Esophagus squamous epithelium (tissue), 4 donors: ENCODE measurements at regions not wholly inside any gene's neighbourhood (a gene's known extent, or its start where the extent isn't known, plus 50 kb on each side); places are given as distances from the start of the nearest gene placed in this dataset.

Source experiments
- POLR2A ChIP-seq, 4 donors: fragments of 450-650 bp; IDR thresholded peaks; one replicate each; pipeline ENCODE4 v1.6.1; 2017; ENCODE audit warnings: antibody characterized with exemption in 4 of 4, mild to moderate bottlenecking in 4 of 4, moderate library complexity in 3 of 4
- TF ChIP-seq, protein P1 (sequence below), 6 experiments: fragments of 450-650 bp in 4 of 6; fragments of 200-600 bp in 2 of 6; sonication (generic) in 2 of 6; IDR thresholded peaks; one replicate each; pipeline ENCODE4 v1.5.1; 2016 to 2019; ENCODE audit warnings: antibody characterized with exemption in 6 of 6, mild to moderate bottlenecking in 4 of 6, moderate library complexity in 4 of 6

DNA sequence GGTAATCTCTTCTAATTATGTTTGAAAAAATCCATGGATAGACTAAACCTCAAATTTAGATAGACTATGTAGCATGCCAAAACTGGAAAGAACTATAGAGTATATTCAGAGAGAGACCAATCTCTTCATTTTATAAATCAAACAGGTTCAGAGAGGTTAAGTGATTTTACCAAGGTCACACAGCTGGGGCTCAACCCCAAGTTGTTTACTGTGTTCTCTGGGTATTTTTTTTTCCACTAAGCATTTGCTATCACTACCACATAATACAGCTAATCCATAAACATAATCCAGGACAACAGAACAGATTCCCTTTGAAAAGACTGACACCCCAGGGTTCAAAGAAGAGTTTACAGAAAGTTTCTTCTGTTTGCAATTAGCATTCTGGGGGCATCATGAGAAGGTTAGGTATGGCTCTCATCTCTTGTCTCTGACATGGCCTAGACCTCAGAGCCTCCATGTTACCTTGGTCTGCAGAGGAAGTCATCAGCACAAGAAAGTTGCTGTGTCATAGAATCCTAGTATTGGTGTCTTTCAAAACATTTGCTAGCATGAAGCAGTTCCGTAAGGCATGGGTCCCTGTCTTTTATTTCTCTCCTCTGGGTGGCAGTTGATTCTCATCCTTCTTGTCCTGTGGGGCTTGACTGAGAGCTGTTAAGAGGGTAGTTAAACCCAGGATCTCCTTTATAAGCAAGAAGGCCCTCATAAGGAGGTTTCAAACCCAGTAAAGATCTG, 94.5 kb upstream of the HSD17B12 start:
- TF ChIP-seq, protein P1, sequence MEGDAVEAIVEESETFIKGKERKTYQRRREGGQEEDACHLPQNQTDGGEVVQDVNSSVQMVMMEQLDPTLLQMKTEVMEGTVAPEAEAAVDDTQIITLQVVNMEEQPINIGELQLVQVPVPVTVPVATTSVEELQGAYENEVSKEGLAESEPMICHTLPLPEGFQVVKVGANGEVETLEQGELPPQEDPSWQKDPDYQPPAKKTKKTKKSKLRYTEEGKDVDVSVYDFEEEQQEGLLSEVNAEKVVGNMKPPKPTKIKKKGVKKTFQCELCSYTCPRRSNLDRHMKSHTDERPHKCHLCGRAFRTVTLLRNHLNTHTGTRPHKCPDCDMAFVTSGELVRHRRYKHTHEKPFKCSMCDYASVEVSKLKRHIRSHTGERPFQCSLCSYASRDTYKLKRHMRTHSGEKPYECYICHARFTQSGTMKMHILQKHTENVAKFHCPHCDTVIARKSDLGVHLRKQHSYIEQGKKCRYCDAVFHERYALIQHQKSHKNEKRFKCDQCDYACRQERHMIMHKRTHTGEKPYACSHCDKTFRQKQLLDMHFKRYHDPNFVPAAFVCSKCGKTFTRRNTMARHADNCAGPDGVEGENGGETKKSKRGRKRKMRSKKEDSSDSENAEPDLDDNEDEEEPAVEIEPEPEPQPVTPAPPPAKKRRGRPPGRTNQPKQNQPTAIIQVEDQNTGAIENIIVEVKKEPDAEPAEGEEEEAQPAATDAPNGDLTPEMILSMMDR (IDR thresholded peaks at IDR 0.05): no peak
- TF ChIP-seq POLR2A (IDR thresholded peaks at IDR 0.05): no peak
